SK-N-SH (cell line): ENCODE measurements at regions not wholly inside any gene's neighbourhood (a gene's known extent, or its start where the extent isn't known, plus 50 kb on each side); places are given as distances from the start of the nearest gene placed in this dataset.

Experiments used
- CTCF ChIA-PET: fragments of 300-600, 350-600 bp; formaldehyde crosslinking; extraction: SDS; loops from one replicate; lab custom pipeline; 2021; lab: Yijun Ruan, JAX
- POLR2A ChIA-PET: fragments of 350-600 bp; sonication (Branson Sonifier 250); formaldehyde crosslinking; extraction: SDS; loops from one replicate; lab custom pipeline; 2020; ENCODE audit warnings: antibody characterized with exemption, inconsistent platforms; lab: Yijun Ruan, JAX
- DNase-seq: peaks from one replicate; pipeline ENCODE4 v3.0.0; 2012
- H2AFZ ChIP-seq: fragments of 200-600 bp; sonication (generic); 2 replicates; pipeline ENCODE4 v1.8.1; 2016; ENCODE audit warnings: antibody characterized with exemption, mild to moderate bottlenecking, low read depth
- H3F3A ChIP-seq: fragments of 200-600 bp; sonication (generic); replicated peaks from 2 replicates; pipeline ENCODE3; 2016; ENCODE audit warnings: antibody characterized with exemption, mild to moderate bottlenecking; ENCODE audit not compliant: insufficient read depth
- H3K27ac ChIP-seq, 2 experiments: fragments of 200-500 bp in 1 of 2; fragments of 200-600 bp in 1 of 2; sonication (Bioruptor generic) in 1 of 2; sonication (generic), shearing (Covaris generic) in 1 of 2; 2 replicates each; pipeline versions ENCODE4 v1.5.1 to v1.6.1; 2014 to 2016; ENCODE audit warnings: low read depth in 2 of 2, inconsistent platforms in 1 of 2, low read length in 1 of 2, mild to moderate bottlenecking in 1 of 2, mixed read lengths in 1 of 2
- H3K27me3 ChIP-seq: fragments of 200-600 bp; sonication (generic), shearing (Covaris generic); 2 replicates; pipeline ENCODE4 v1.6.1; 2016; ENCODE audit warnings: mixed run types; ENCODE audit not compliant: insufficient read depth
- H3K36me3 ChIP-seq, 2 experiments: fragments of 200-500 bp in 1 of 2; fragments of 200-600 bp in 1 of 2; sonication (Bioruptor generic) in 1 of 2; sonication (generic) in 1 of 2; replicated peaks in 1 of 2; 2 replicates each; pipeline versions ENCODE3 to v1.5.1; 2014 to 2016; ENCODE audit warnings: low read length in 1 of 2, mild to moderate bottlenecking in 1 of 2; ENCODE audit not compliant: insufficient read depth in 2 of 2, control insufficient read depth in 1 of 2
- H3K4me1 ChIP-seq, 2 experiments: fragments of 200-500 bp in 1 of 2; fragments of 200-600 bp in 1 of 2; sonication (Bioruptor generic) in 1 of 2; sonication (generic), shearing (Covaris generic) in 1 of 2; 2 replicates each; pipeline versions ENCODE4 v1.5.1 to v1.6.1; 2014 to 2016; ENCODE audit warnings: low read depth in 1 of 2, low read length in 1 of 2, mixed run types in 1 of 2; ENCODE audit not compliant: insufficient read depth in 2 of 2, control insufficient read depth in 1 of 2
- H3K4me2 ChIP-seq: fragments of 200-600 bp; sonication (generic), shearing (Covaris generic); 2 replicates; pipeline ENCODE4 v1.6.1; 2017; ENCODE audit warnings: mixed run types
- H3K4me3 ChIP-seq, 2 experiments: fragments of 200-500 bp in 1 of 2; fragments of 200-600 bp in 1 of 2; sonication (Bioruptor generic) in 1 of 2; sonication (generic), shearing (Covaris generic) in 1 of 2; 2 replicates each; pipeline versions ENCODE4 v1.5.1 to v1.8.1; 2014 to 2016; ENCODE audit warnings: low read depth in 2 of 2, inconsistent platforms in 1 of 2, low read length in 1 of 2, mild to moderate bottlenecking in 1 of 2, mixed read lengths in 1 of 2, moderate library complexity in 1 of 2
- H3K79me2 ChIP-seq: fragments of 200-600 bp; sonication (generic); 2 replicates; pipeline ENCODE4 v1.8.1; 2017; ENCODE audit warnings: mild to moderate bottlenecking; ENCODE audit not compliant: insufficient read depth
- H3K9ac ChIP-seq: fragments of 200-600 bp; sonication (generic); 2 replicates; pipeline ENCODE4 v1.6.1; 2017; ENCODE audit warnings: mixed run types
- H3K9me2 ChIP-seq: fragments of 200-600 bp; sonication (generic); 2 replicates; pipeline ENCODE4 v1.6.1; 2017; ENCODE audit warnings: mixed run types
- H3K9me3 ChIP-seq: fragments of 200-600 bp; sonication (generic); 2 replicates; pipeline ENCODE4 v1.6.1; 2017; ENCODE audit warnings: mixed run types, mild to moderate bottlenecking, moderate library complexity
- H4K20me1 ChIP-seq: fragments of 200-600 bp; sonication (generic); 2 replicates; pipeline ENCODE4 v1.6.1; 2017; ENCODE audit warnings: mild to moderate bottlenecking, mixed run types; ENCODE audit not compliant: insufficient read depth
- GABPA ChIP-seq: IDR thresholded peaks from 2 replicates; pipeline ENCODE4 v1.4.0; 2012; ENCODE audit warnings: low read depth, mild to moderate bottlenecking
- GATA2 ChIP-seq: sonication (generic); formaldehyde crosslinking; IDR thresholded peaks from 2 replicates; pipeline ENCODE4 v1.5.0; 2020; ENCODE audit warnings: mild to moderate bottlenecking, missing genetic modification reagents
- IRF3 ChIP-seq: fragments of 150-350 bp; IDR thresholded peaks from 2 replicates; pipeline ENCODE4 v1.6.1; 2016; ENCODE audit warnings: mild to moderate bottlenecking, low read depth, low read length
- MAX ChIP-seq: IDR thresholded peaks from 2 replicates; pipeline ENCODE4 v1.4.0; 2012; ENCODE audit warnings: low read depth
- MEF2A ChIP-seq: IDR thresholded peaks from 2 replicates; pipeline ENCODE4 v1.4.0; 2012; ENCODE audit warnings: low read depth, borderline replicate concordance
- MXI1 ChIP-seq: IDR thresholded peaks from 2 replicates; pipeline ENCODE4 v1.6.1; 2012; ENCODE audit warnings: mild to moderate bottlenecking, low read depth, low read length, improper control_type of control experiment
- NFIC ChIP-seq: IDR thresholded peaks from 2 replicates; pipeline ENCODE4 v1.4.0; 2012; ENCODE audit warnings: borderline replicate concordance
- NRF1 ChIP-seq: IDR thresholded peaks from 2 replicates; pipeline ENCODE4 v1.6.1; 2012; ENCODE audit warnings: low read depth, mild to moderate bottlenecking, low read length
- RAD21 ChIP-seq: IDR thresholded peaks from 2 replicates; pipeline ENCODE4 v1.6.1; 2012; ENCODE audit warnings: mild to moderate bottlenecking, low read length
- REST ChIP-seq: IDR thresholded peaks from 2 replicates; pipeline ENCODE4 v1.6.1; 2012; ENCODE audit warnings: mild to moderate bottlenecking, low read depth, low read length, moderate library complexity
- RFX5 ChIP-seq: IDR thresholded peaks from 2 replicates; pipeline ENCODE4 v1.6.1; 2012; ENCODE audit warnings: mild to moderate bottlenecking, improper control_type of control experiment, low read length
- RXRA ChIP-seq: IDR thresholded peaks from 2 replicates; pipeline ENCODE4 v1.4.0; 2012; ENCODE audit warnings: low read depth, mild to moderate bottlenecking, borderline replicate concordance
- SIN3A ChIP-seq: IDR thresholded peaks from 2 replicates; pipeline ENCODE4 v1.6.1; 2012; ENCODE audit warnings: low read depth, mild to moderate bottlenecking, low read length, moderate library complexity, borderline replicate concordance
- TEAD4 ChIP-seq: IDR thresholded peaks from 2 replicates; pipeline ENCODE4 v1.4.0; 2012; ENCODE audit warnings: mild to moderate bottlenecking, borderline replicate concordance; ENCODE audit not compliant: insufficient read depth
- USF1 ChIP-seq: IDR thresholded peaks from 2 replicates; pipeline ENCODE4 v1.4.0; 2012; ENCODE audit warnings: low read depth, borderline replicate concordance
- USF2 ChIP-seq: fragments of 150-350 bp; IDR thresholded peaks from 2 replicates; pipeline ENCODE4 v1.6.1; 2017; ENCODE audit warnings: antibody characterized with exemption, low read length, low read depth, borderline replicate concordance
- ZBTB33 ChIP-seq: IDR thresholded peaks from 2 replicates; pipeline ENCODE4 v1.4.0; 2012; ENCODE audit warnings: low read depth, borderline replicate concordance
- WGBS: methylation state at CpG from one replicate; pipeline ENCODE4 v1.1.6; 2017; ENCODE audit warnings: low lambda C conversion rate; 5-methylcytosine and 5-hydroxymethylcytosine counted together

GRCh38 chr17:77291591-77292386 is 151.0 kb downstream of the SEC14L1 start:
- TF ChIP-seq USF2: no peak
- no peak for TF ChIP-seq GABPA
- TF ChIP-seq GATA2 (CRISPR knock-in tag): no peak
- no peak for TF ChIP-seq ZBTB33
- TF ChIP-seq USF1: no peak
- no peak for TF ChIP-seq MXI1
- TF ChIP-seq, all 33 proteins: peak for 0
- no peaks in the 10 kb centered on the region for H3K27me3 ChIP-seq
- peaks cover 19 to 38% of the 10 kb centered on the region in 2 experiments; a peak in 3 of 4 replicates for H3K4me1 ChIP-seq
- H3F3A ChIP-seq: peaks cover 21% of the 10 kb centered on the region
- ChIA-PET CTCF (interaction anchor here (1.1 kb wide), 1 partner anchor 10 kb away, joined by 3 read pairs; no protein-coding TSS in a partner anchor), POLR2A (no interaction called here)
- no peaks in the 10 kb centered on the region for H3K9me3 ChIP-seq
- H4K20me1 ChIP-seq: no peaks in the 10 kb centered on the region
- no peak overlapping the region for H3K9ac ChIP-seq
- H3K79me2 ChIP-seq: peaks cover 38% of the 10 kb centered on the region; the same call in 1 of the 2 replicates
- H3K4me2 ChIP-seq: no peak overlapping the region
- H2AFZ ChIP-seq: no peak overlapping the region
- peaks cover 6% of the 10 kb centered on the region in 2 experiments for H3K36me3 ChIP-seq
- 94% methylated on average over 18 of the region's 18 CpGs for WGBS
- H3K9me2 ChIP-seq: no peaks in the 10 kb centered on the region
- DNase-seq: no peak
- no peak overlapping the region for H3K4me3 ChIP-seq
- H3K27ac ChIP-seq: no peak overlapping the region

- H2AFZ ChIP-seq: no peak overlapping the region
- peaks cover 6 to 9% of the 10 kb centered on the region in 2 experiments for H3K36me3 ChIP-seq
- CTCF ChIA-PET: no interaction called here
- no peaks in the 10 kb centered on the region for H4K20me1 ChIP-seq
- H3K4me1 ChIP-seq: peaks cover 0 to 15% of the 10 kb centered on the region in 2 experiments; a peak in 1 of 4 replicates
- no peaks in the 10 kb centered on the region for H3F3A ChIP-seq
- H3K27me3 ChIP-seq: no peaks in the 10 kb centered on the region
- H3K9me3 ChIP-seq: no peaks in the 10 kb centered on the region
- WGBS: 95% methylated on average over 20 of the region's 20 CpGs
- POLR2A ChIA-PET: no interaction called here
- no peak overlapping the region for H3K27ac ChIP-seq
- no peak for DNase-seq
- no peak overlapping the region for H3K4me2 ChIP-seq
- H3K79me2 ChIP-seq: peaks cover 23% of the 10 kb centered on the region; the same call in 1 of the 2 replicates
- H3K4me3 ChIP-seq: no peak overlapping the region
- H3K9me2 ChIP-seq: no peaks in the 10 kb centered on the region
- no peak overlapping the region for H3K9ac ChIP-seq
- TF ChIP-seq NRF1: no peak
- TF ChIP-seq MEF2A: no peak
- no peak for TF ChIP-seq RAD21
- TF ChIP-seq SIN3A: no peak
- no peak for TF ChIP-seq MXI1
- no peak for TF ChIP-seq RFX5
- TF ChIP-seq RXRA: no peak
- TF ChIP-seq GABPA: no peak
- no peak for TF ChIP-seq REST
- TF ChIP-seq TEAD4: no peak
- no peak for TF ChIP-seq NFIC
- TF ChIP-seq IRF3: no peak
- TF ChIP-seq MAX: no peak
Measured at GRCh38 chr17:77294761-77295160, 154.0 kb downstream of the SEC14L1 start.
